IPS-18a (cell line): ENCODE measurements at regions not wholly inside any gene's neighbourhood (a gene's known extent, or its start where the extent isn't known, plus 50 kb on each side); places are given as distances from the start of the nearest gene placed in this dataset.
"Not testable (repeated sequence)": the region's sequence is repeated elsewhere in the genome, so short reads cannot be mapped to it uniquely, and the experiment has no call there.

Experiments
- H3K27ac ChIP-seq: one replicate; pipeline ENCODE4 v1.5.1; 2013; ENCODE audit warnings: low read length
- H3K27me3 ChIP-seq: one replicate; pipeline ENCODE4 v1.6.1; 2013; ENCODE audit warnings: mild to moderate bottlenecking, low read length; ENCODE audit not compliant: control insufficient read depth, insufficient read depth
- H3K36me3 ChIP-seq: one replicate; pipeline ENCODE4 v1.6.1; 2013; ENCODE audit warnings: low read depth, low read length; ENCODE audit not compliant: control insufficient read depth
- H3K4me1 ChIP-seq: one replicate; pipeline ENCODE4 v1.6.1; 2013; ENCODE audit warnings: low read depth, low read length; ENCODE audit not compliant: control insufficient read depth
- H3K4me3 ChIP-seq: one replicate; pipeline ENCODE4 v1.5.1; 2013; ENCODE audit warnings: low read length
- H3K9ac ChIP-seq: one replicate; pipeline ENCODE4 v1.6.1; 2013; ENCODE audit warnings: mild to moderate bottlenecking, low read length, moderate library complexity
- H3K9me3 ChIP-seq: one replicate; pipeline ENCODE4 v1.6.1; 2013; ENCODE audit warnings: low read depth, low read length; ENCODE audit not compliant: control insufficient read depth

- Histone ChIP-seq H3K27ac (no peak overlapping the region), H3K27me3 (no peaks in the 10 kb centered on the region), H3K4me3 (no peak overlapping the region), H3K9ac (no peak overlapping the region), H3K4me1 (peaks cover 14% of the 10 kb centered on the region), H3K9me3 (no peaks in the 10 kb centered on the region), H3K36me3 (no peaks in the 10 kb centered on the region)
These were observed 442.4 kb downstream of the SQOR start for GRCh38 chr15:46077220-46077619.

DNA sequence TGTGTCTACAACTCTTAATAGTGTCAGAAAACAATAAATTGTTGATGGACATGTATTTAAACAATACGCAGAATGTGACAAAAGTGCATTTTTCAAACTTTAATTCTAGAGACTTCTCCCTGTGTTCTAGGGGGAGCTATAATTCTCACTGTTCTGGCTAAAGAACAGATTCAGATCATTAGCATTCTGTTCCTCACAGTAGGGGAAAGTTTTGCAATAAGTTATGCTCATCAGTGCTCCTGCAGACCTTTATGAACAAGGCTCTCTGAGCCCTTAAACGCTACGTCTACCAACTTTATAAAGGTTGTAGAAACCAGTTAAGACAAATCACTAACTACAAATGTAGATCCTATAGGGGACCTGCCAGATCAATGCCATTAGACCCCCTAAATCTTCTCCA is 444.2 kb downstream of the SQOR start:
- peaks cover 14% of the 10 kb centered on the region for H3K4me1 ChIP-seq
- no peaks in the 10 kb centered on the region for H3K36me3 ChIP-seq
- no peak overlapping the region for H3K27ac ChIP-seq
- H3K27me3 ChIP-seq, result no peaks in the 10 kb centered on the region
- H3K4me3 ChIP-seq, result no peak overlapping the region
- no peaks in the 10 kb centered on the region for H3K9me3 ChIP-seq
- H3K9ac ChIP-seq, result no peak overlapping the region

GRCh38 chr15:46080016-46080415 is 445.2 kb downstream of the SQOR start:
- Histone ChIP-seq H3K4me1 (peaks cover 14% of the 10 kb centered on the region), H3K36me3 (no peaks in the 10 kb centered on the region), H3K27me3 (no peaks in the 10 kb centered on the region), H3K9me3 (no peaks in the 10 kb centered on the region), H3K4me3 (no peak overlapping the region), H3K9ac (peak overlapping the region; percentile 17), H3K27ac (peak overlapping the region; percentile 39)

DNA sequence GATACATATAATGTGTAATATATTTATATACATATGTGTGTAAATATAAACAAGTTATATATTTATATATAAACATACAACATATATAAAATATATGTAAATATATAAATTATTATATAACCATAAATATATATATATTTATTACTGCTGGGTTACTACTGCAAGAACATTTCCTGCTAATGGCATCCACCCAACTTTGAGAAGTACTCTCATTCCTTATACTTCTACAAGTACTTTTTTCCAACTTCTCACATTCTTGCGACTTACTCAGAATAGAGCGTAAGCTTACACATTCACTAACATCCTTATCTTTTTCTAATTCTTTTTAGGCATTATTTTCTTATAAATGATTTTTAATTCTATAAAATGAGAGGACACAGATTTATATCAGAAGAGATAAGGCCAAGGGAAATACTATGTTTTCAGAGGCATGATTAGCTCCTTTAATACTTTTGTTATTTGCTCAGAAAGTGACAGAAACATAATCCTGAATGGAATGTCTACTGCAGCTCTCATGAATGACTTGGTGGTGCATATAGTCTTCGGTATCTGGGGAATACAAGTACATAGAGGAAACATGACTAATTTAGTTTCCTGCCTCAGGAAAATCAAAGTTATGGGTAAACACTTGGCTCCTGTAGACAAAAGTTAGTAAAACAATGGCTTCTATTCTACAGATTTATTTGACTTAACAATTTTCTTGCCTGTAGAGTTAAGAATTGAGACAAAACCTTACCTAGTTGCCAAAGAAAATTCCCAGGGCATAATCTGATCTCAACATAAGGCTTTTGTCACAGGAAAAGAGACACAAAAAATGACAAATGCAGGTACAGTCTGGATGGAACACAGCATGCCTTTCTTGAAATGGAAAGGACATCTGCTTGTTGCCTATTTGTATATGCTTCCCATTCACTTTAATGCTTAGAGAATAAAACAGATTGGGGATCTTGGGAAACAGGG is 453.9 kb downstream of the SQOR start:
- Histone ChIP-seq H3K4me3 (no peak overlapping the region), H3K4me1 (no peaks in the 10 kb centered on the region), H3K9me3 (no peaks in the 10 kb centered on the region), H3K27ac (no peak overlapping the region), H3K36me3 (no peaks in the 10 kb centered on the region), H3K9ac (no peak overlapping the region), H3K27me3 (no peaks in the 10 kb centered on the region)

DNA sequence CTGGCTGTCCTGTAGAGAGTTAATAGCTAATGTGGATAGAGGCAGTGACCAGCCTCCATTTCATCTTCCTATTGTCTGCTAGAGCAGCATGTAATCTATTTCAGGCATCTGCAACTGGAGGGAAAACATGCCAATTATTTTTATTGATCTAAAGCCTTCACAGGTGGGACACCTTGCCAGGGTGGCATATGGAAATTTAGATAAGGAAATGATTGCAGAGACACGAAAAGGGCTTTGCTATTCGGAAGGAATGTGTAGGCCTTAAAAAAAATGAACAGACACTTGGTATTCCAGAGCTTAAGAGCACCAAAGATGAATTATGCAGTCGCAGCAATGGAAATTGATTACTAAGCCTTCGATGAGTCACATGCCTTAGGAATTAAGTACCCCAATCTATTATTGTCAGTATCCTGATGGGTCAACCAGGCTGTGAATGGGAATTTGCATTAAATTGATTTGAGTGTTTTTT is 454.7 kb downstream of the SQOR start:
- Histone ChIP-seq H3K27me3 (no peaks in the 10 kb centered on the region), H3K27ac (no peak overlapping the region), H3K9ac (no peak overlapping the region), H3K9me3 (no peaks in the 10 kb centered on the region), H3K4me3 (no peak overlapping the region), H3K4me1 (no peaks in the 10 kb centered on the region), H3K36me3 (no peaks in the 10 kb centered on the region)

DNA sequence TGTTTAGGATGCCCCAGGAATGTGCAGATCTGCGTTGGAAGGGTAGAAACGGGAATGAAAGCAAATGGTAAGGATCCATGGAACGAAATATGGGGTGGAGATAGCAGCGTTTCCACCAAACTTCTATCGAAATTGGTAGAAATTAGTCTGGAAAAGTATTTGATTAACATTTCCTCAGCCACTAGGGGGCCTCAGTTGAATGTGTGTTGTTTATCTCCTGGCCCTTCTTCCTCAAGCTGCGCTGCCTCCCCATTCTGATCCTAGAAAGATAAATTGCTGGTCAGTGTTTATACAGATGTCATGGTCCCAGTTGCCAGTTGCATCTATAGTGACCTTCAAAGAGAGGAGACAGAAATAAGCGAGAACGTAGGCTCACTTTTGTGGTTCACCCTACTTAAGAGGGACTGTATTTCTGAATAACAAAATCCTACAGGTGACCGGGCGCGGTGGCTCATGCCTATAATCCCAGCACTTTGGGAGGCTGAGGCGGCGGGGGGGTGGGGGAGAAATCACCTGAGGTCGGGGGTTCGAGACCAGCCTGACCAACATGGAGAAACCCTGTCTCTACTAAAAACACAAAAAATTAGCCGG is 457.1 kb downstream of the SQOR start:
- no peaks in the 10 kb centered on the region for H3K27me3 ChIP-seq
- H3K36me3 ChIP-seq, result no peaks in the 10 kb centered on the region
- no peaks in the 10 kb centered on the region for H3K9me3 ChIP-seq

GRCh38 chr15:46098006-46098405 is 463.2 kb downstream of the SQOR start:
- H3K4me3 ChIP-seq, H3K36me3 ChIP-seq, H3K4me1 ChIP-seq, H3K27me3 ChIP-seq, H3K9ac ChIP-seq, H3K27ac ChIP-seq, H3K9me3 ChIP-seq: not testable (repeated sequence)

More for the DNA sequence above, 457.1 kb downstream of the SQOR start:
- H3K4me3 ChIP-seq, result no peak overlapping the region
- H3K27ac ChIP-seq, result no peak overlapping the region
- H3K9ac ChIP-seq, result no peak overlapping the region
- no peaks in the 10 kb centered on the region for H3K4me1 ChIP-seq

DNA sequence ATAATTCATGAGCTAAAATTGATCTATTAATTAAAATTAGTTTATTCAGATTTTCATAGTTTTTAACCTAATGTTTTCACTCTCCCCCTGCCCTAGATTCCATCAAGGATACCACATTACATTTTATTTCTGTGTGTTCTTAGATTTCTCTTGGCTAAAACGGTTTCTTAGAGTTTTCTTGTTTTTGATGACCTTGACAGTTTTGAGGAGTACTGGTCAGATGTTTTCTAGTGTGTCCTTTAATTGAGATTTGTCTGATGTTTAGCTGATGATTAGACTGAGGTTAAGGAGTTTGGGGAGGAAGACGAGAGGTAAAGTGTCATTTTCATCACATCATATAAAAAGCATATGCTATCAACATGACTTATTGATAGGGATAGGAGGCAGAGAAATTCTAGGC is 475.9 kb downstream of the SQOR start:
- H3K27me3 ChIP-seq, result no peaks in the 10 kb centered on the region
- no peaks in the 10 kb centered on the region for H3K9me3 ChIP-seq
- H3K36me3 ChIP-seq, result no peaks in the 10 kb centered on the region
- no peaks in the 10 kb centered on the region for H3K4me1 ChIP-seq
- H3K4me3 ChIP-seq, result no peak overlapping the region
- no peak overlapping the region for H3K27ac ChIP-seq
- no peak overlapping the region for H3K9ac ChIP-seq

DNA sequence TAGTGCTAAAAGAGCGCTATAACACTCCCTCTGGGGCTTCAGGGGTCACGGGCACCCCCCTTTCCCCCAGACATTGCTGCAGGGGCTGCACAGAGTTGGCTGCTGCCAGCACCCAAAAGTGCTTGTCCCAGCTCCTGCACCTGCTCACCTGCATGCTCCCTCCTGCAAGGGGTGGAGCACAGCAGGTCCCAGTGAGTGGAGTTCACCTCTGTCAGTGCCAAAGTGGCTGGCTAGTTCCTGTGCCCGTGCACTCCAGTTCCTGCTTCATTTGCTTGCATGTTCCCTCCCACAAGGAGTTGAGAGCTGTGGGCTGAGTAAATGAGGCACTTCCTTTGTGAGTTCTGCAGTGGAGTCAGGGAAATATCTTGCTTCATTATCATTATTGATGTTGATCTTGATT is 476.9 kb downstream of the SQOR start:
- Histone ChIP-seq H3K4me3 (no peak overlapping the region), H3K27ac (no peak overlapping the region), H3K9ac (no peak overlapping the region), H3K9me3 (no peaks in the 10 kb centered on the region), H3K4me1 (no peaks in the 10 kb centered on the region), H3K27me3 (no peaks in the 10 kb centered on the region), H3K36me3 (no peaks in the 10 kb centered on the region)

DNA sequence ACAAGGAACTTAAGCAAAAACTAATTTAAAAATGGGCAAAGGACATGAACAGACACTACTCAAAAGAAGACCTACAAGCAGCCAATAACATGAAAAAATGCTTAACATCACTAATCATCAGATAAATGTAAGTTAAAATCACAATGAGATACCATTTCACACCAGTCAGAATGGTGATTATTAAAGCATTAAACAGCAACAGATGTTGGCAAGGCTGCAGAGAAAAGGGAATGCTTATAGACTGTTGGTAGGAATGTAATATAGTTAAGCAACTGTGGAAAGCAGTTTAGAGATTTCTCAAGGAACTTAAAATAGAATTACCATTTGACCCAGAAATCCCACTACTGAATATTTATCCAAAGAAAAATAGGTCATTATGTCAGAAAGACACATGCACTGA is 482.2 kb downstream of the SQOR start:
- Histone ChIP-seq H3K27ac (no peak overlapping the region), H3K9ac (no peak overlapping the region), H3K9me3 (no peaks in the 10 kb centered on the region)

GRCh38 chr15:46120713-46121112 is 485.9 kb downstream of the SQOR start:
- Histone ChIP-seq H3K27ac (no peak overlapping the region), H3K4me3 (no peak overlapping the region)

More for the DNA sequence above, 482.2 kb downstream of the SQOR start:
- H3K27me3 ChIP-seq, result no peaks in the 10 kb centered on the region
- H3K4me3 ChIP-seq, result no peak overlapping the region
- H3K36me3 ChIP-seq, result no peaks in the 10 kb centered on the region
- no peaks in the 10 kb centered on the region for H3K4me1 ChIP-seq

More at GRCh38 chr15:46120713-46121112, 485.9 kb downstream of the SQOR start:
- Histone ChIP-seq H3K9ac (no peak overlapping the region), H3K4me1 (no peaks in the 10 kb centered on the region), H3K9me3 (peaks cover 16% of the 10 kb centered on the region), H3K27me3 (no peaks in the 10 kb centered on the region), H3K36me3 (no peaks in the 10 kb centered on the region)
